SKM-1 (cell line): ENCODE measurements at regions not wholly inside any gene's neighbourhood (a gene's known extent, or its start where the extent isn't known, plus 50 kb on each side); places are given as distances from the start of the nearest gene placed in this dataset.

Experiments
- DNase-seq: peaks from one replicate; lab custom pipeline; 2025; ENCODE audit not compliant: unreplicated experiment; lab: John Stamatoyannopoulos, UW

DNA sequence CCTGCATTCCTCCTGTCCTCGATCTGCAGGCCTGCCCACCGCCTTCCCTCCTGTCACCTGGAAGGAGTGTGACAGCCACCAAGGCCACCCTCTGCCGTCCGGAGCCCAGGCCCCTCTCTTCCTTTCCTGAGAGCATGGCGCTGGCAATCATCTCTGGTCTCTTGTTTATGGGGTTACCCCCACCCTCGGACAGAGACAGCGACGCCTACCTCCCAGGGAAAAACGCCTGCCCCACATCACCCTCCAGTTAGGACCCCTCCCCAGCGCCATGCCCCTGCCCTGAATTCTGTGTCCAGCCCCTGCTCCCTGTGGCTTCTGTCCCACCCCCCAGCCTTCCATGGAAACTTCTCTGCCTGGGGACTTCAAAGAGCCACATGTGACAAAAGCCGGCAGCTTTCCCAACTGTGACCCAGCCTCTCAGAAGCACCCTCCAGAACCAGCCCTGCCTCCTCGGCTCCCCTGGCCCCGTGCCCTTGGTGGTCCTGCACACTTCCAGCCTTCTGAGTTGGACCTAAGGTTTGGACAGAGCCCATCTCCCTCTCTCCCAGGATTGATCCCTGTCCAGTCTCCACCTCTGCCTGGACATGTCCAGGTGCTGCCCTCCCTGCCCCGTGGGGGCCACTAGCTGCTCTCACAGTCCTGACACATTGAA lies 145.0 kb upstream of the HDAC4 start:
- DNase-seq: no peak

DNA sequence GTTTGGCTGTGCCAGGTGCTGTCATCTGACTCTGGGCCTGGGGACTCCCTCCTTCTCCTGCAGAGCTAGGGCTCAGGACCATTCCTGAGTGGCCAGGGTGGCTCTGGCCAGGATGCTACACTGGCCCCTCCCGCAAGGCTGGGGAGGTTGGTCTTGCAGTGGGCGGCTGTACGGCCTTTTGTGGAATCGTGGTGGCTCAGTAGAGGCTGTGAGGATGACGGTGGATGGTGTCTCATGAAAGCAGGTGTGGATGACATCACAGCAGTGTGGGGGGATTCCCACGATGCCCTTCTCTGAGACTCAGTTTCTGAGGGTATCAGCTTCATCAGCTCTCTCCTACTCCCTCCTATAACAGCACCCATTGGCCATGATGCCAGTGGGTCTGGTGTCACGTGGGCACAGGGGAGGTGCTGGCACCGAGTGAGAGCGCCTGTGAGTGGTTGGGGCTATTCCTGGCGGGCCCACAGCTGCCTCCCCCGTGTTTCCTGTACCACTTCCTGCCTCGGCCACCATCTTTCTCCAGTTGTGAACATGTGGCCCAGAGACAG lies 144.2 kb upstream of the HDAC4 start:
- no peak for DNase-seq

DNA sequence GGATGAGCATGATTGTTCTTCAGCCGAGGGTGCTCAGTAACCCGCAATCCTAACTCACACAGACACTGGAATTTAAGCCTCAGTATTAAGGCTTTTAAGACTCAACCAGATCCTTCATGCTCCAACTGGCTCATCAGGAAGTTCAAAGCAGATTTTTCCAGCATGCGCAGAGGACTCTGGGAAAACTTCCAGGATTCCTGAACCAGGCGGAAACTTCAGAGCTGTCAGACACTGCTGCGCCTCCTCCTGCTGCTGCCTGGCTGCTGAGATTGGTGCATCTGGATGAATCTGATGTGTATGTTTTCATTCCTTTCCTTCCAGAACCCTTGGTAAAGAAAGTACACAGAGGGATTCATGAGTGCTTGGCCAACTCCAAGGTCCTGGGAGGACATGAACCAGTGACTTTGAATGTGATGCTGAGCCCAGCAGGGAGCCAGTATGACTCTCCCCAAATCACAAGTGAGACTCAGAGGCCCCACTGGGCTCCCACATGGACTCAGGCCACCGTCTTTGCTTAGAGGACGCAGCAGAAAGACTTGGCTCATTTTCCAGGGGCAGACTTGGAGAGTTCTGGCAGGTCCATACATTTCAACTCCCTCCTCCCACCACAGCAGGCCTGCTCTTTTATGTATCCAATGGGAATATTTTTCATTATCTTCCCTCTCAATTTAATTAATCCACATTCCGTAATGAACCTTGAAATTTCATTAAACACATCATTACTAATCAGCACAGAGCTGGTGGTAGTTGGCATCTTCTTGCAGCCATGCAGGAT lies 143.5 kb upstream of the HDAC4 start:
- no peak for DNase-seq

DNA sequence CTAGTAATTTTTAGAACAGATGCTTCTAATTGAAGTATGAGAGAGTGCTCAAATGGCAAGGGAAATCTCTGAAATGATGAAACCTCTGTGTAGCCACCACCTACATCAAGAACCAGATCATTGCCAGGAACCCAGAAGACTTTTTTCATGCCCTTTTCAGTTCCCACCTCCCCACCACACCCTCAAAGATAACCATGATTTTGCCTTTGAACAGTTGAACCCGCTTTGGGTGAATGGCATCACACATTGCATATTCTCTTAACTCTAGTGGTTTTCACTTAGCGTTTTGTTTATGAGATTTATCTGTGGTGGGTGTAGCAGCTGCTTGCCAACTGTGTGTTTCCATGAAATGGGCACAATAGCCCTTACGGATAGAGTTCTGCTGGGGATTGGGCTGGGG lies 142.9 kb upstream of the HDAC4 start:
- no peak for DNase-seq

DNA sequence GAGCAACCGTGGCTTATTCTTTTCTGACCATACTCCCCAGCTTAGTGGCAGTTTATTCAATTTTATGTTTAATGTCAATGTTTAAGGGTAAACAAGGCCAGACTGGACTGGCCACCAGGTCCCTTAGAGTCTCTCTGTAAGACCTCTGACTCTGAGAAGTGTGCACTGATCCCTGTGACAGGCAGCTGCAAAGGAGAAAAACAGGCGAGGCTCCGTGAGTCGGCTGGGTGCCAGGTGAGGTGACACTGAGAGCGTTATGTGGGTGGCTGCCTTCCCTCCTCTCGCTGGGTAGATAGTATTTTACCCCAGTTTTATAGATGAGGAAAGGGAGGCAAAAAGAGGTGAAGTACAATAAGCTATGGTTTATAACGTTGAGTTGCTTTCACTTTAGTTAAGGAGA lies 139.4 kb upstream of the HDAC4 start:
- DNase-seq: no peak

DNA sequence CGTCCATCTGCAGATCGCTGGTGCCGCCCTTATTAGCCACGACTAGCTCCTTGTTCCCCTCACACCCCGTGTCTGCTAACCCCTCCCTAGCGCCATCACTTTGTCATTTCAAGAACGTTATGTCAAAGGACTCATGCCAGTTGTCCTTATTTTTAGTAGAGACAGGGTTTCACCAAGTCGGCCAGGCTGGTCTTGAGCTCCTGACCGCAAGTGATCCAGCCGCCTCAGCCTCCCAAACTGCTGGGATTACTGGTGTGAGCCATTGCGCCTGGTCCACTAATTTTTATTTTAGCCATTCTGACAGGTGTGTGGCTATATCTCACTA lies 138.9 kb upstream of the HDAC4 start:
- no peak for DNase-seq

DNA sequence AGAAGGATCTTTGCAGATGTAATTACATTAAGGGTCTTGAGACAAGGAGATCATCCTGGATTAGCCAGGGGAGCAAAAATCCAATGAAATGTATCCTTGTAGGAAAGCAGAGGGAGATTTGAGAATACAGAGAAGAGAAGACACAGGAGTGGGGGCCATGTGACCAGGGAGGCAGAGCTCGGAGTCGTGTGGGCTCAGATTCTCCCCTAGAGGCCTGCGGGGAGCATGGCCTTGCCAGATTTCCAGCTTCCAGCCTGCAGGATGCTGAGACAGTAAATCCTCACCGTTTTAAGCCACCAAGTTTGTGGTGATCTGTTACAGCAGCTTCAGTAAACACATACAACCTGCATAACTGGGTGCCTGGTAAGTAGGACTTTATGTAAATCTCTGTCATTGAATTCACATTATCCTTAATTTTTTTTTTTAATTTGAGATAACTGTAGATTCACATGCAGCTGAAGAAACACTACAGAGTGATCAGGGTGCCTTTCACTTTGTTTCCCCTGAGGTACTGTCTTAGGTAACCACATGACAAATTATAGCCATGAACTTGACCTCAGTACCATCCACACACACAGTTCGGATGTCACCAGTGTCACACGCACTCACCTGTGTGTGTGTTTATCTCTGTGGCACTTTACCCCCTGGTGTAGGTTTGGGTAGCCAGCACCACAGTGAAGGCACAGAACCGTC lies 138.4 kb upstream of the HDAC4 start:
- no peak for DNase-seq

DNA sequence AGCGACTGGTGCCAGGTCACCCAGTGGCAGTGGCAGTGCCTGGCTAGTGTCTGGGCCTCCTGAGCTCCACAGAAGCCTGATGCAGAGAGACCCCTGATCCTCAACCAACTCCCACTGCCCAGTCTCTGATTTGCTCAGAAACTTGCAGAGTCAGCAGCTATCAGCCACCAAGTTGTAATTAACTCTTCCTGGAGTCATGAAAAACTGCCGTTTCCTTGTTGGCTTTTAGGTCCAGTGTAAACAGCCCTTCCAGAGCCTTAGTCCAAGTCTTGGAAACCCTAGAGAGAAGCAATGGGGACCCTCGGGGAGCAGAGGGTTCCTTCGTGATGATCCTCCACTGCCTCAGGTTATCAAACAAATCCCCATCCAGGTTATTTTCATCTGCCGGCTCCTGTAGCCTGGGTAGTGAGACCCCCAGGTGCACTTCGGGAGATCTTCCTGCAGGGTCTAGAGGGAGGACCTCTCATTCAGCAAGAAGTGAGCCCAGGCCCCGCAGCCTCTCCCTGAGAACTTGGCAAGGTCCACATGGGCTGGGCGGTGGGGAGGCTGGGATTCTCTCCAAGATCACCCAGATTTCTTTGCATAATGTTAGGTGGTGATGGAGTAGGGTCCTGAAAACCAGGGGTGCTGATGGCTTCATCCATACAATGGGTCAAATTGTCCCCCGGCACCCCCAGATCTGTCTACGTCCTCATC lies 137.7 kb upstream of the HDAC4 start:
- DNase-seq: no peak

DNA sequence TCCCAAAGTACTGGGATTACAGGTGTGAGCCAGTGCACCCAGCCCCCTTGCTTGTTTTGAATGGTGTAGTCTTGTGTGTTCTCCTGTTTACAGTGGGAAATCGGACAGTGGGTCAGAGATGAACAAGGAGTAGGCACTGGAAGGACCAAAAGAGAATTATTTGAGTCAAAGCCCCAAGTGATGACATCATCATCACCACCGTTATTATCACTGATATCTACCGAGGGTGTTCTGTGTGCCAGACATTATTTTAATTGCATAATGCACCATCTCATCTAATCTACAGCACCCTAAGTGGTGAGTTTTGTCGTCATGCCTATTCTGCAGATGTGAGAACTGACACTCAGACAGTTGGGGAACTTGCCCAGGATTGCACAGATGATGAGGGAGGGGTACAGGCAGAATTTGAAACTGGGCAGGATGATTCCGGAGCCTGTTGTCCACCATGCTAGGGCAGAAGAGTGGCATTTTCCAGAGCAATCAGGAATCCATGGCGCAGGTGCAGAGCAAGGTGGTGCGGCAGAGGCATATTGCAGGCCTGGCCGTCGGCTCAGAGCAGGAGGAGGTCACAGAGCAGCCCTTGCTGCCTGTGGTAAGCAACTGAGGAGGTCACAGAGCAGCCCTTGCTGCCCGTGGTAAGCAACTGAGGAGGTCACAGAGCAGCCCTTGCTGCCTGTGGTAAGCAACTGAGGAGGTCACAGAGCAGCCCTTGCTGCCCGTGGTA lies 137.0 kb upstream of the HDAC4 start:
- DNase-seq: no peak

DNA sequence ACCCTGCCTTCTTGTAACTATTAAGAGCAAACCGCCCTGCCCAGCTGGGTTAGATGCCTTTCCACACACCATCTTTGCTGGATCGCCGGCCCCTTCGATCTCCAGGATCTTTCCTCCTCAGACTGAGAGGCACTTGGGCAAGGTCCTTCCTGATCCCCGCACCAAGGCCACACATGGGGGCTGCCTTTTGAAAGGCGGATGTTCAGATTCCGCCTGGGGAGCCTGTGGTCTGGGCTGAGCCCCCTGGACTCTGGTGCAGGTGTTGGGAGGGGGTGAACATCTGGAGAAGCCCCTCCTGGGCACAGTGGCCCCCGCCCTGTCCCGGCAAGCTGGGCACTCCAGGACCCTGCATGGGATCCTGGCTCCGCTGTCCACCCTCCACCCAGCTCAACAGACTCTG lies 135.4 kb upstream of the HDAC4 start:
- DNase-seq: no peak

DNA sequence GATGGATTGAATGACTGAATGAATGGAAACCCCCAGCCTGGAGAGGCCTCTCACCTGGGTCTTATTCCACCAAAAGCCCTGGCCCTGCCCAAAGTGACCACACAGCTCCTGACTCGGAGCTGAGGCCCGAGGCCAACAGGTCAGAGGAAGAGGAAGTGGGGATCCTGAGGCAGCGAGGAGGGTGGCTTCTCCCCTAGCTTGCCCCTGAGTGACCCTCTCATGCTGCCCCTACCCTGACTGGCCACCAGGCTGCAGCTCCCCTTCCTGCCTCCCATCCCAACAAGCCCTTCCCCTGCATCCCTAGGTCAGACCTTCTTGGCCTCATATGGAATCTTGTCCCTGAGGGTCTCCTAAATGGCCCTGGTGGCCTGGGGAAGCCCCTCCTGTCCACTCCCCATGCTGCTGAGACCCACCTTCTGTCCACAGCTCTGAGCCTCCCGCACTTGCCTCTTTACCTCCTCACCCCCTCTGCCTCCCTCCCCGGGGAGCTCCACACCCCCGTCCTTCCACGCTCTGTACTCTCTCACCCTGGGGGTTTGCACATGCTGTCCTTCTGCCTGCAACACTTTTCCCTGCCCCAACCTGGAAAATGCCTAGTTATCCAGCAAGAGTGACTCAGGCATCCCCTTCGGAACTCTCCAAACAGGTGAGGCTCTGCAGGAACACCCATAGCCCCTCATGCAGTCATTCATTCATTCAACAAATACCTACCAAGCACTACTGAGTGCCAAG lies 134.8 kb upstream of the HDAC4 start:
- DNase-seq: peak; percentile 3

DNA sequence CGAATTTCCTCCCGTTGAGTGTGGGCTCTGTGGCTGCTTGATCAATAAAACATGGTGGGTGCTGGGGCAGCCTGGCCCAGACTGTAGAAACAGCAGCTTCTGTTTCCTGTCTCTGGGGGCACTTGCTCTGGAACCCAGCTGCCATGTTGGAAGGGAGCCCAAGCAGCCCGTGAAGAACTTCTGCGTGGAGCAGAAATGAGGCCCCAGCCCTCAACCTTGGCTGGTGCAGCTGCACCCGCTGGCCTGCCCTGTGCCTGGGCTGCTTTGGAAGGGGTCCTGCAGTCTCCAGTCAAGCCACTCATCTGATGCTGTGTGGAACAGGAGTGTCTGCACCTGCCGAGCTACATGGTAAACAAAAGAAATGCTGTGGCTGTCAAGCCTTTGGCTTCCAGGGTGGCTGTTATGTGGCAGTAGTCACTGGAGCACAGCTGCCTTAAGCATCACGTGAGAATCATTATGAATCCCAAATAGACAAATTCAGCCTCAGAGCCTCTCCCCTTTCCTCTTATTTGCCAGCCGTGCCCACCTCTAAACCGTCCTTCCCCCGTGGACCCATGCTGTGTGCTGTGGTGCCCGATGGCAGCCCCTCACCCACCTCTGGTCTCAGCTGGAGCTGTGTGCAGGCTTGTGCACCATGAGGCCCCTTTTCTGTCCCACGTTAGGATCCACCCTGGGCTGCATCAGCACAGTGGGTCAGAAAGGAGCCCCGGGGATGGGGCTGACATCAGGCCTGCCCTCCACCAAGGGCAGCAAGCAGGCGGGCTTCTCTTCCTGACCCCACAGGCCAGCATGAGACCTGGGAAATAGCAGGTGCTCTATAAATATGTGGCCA lies 134.0 kb upstream of the HDAC4 start:
- DNase-seq: no peak

DNA sequence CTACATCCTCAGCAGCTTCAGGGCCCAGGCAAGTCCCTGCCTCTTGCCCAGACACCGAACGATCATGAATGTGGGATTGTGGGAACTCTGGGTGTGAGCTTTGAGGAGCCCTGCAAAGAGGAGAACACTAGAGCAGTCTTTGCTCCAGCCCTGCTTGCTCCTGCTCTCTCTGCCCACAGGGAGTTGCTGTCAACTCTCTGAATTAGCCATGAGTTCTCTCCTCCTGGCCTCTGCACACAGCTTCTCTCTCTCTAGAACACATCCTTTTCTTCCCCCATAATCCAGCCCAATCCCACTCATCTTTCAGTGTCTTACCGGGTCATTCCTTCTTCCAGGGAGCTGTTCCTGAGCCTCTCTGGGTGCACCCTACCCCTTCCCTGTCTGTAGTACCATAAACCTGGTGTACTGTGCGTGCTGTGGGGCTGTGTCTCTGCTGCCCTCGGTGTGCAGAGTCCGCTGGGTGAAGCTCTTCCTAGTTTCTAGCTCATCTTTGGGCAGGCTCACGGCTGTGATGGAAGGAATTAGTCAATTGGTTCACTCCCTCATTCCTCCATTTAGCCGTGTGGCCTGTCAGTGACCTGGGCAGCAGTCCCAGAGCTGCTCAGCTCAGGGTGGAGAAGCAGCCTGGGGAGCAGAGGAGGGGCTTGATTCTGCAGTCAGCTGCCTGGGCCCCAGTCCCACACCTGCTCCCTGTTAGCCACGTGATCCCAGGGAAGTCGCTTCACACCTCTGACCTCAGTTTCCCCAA lies 132.9 kb upstream of the HDAC4 start:
- no peak for DNase-seq

DNA sequence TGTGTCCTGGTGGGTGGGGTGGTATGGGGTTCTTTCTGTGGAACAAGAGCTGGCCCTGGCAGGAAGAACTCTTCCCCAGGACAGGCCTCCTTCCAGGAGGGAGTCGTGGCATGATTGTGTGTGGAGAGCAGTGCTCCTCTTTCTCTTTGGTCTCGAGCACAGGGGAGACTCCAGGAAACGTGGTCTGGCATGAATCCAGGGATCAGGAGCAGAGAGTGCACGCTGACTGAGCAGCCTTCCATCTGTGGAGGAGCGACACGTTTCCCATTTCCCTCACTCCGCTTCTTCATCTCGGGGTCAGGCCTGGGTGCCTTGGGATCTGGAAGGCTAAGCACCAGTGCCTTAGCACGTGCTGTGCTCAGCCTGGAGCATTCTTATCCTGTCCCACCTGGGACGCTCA lies 132.0 kb upstream of the HDAC4 start:
- no peak for DNase-seq

DNA sequence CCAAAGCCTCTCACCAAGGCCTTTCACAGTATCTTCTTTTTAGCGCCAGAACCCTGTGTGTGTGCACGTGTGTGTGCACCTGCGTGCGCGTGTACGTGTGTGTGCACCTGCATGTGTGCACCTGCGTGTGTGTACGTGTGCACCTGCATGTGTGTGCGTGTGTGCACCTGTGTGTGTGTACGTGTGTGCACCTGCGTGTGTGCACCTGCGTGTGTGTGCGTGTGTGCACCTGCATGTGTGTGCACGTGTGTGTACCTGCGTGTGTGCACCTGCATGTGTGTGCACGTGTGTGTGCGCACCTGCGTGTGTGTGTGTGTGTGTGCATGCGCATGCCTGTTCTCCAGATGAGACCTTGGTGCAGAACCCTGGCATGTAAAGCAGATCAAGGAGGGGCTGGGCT lies 131.4 kb upstream of the HDAC4 start:
- no peak for DNase-seq

DNA sequence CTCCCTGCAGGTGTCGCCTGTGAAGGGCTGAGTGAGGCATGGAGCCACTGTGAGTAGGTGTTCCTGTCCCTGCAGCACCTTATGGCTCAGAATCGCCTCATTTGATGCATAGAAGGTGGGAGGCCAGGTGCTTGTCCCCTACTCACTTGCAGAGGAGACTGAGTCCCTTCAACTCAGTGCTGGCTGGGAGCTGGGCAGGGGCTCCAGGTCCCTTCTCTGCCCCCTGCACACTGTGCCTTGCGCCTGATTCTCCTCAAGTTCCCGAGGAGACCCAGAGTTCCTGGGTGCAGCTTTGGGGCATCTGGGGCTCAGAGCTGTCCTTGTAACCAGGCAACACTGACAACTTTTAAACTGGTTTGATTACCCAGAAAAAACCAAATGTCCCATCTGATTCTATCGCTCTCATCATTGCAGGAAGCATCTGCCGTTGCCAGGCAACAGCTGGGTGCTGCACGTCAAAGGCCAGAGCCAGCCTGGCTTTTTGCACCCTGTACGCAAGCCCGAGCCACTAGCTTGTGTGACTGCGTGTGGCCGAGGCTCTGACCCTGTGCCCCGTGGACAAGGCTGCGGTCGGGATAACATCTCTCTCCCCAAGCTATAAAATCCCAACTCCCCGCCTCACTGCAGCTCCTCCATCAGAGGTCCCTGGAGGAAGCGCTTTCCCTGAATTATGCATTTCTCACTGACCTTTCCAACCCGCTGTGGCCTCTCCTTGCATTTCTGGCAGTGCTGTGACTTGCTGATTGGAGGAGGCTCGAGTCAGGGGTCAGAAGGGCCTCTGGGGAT lies 130.8 kb upstream of the HDAC4 start:
- no peak for DNase-seq

DNA sequence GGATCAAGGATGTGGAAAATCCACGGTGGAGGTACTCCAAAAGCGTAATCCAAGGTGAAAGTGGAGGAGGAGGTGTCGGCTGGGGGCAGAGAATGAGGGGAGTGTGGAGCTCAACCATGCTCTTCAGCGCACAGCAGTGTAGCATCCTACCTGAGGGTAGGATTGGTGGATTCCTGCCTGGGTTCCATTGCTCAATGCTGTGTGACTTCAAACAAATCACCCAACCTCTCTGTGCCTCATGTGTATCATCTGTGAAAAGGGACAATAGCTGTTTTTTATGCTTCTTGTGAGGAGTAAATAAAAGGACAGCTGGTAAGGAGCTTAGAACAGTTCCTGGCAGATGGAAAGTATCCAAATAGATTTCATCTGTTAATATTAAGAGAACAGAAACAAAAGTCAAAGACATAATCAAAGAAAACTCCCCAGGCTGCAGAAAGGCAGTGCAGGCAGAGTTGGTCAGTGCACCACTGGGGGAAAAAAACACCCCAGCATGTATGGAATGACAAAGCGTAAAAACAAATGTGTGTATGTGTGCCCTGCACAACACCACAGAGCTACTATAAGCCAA lies 130.0 kb upstream of the HDAC4 start:
- DNase-seq: no peak
